Fibroblast of lung (primary cell): ENCODE measurements at regions not wholly inside any gene's neighbourhood (a gene's known extent, or its start where the extent isn't known, plus 50 kb on each side); places are given as distances from the start of the nearest gene placed in this dataset.
"Not testable (repeated sequence)": the region's sequence is repeated elsewhere in the genome, so short reads cannot be mapped to it uniquely, and the experiment has no call there.

Source experiments
- DNase-seq, 2 donors: peaks; one replicate each; pipeline versions ENCODE4 v3.0.0 to v3.0.0-alpha.2; 2010; ENCODE audit warnings: low read depth in 2 of 2
- H2AFZ ChIP-seq: 2 replicates; pipeline ENCODE4 v1.5.1; 2012; ENCODE audit warnings: low read length, control low read depth, inconsistent platforms
- H3K27ac ChIP-seq: 2 replicates; pipeline ENCODE4 v1.5.1; 2011; ENCODE audit warnings: low read length, control low read depth; ENCODE audit not compliant: insufficient read depth
- H3K27me3 ChIP-seq: 2 replicates; pipeline ENCODE4 v1.5.1; 2011; ENCODE audit warnings: mild to moderate bottlenecking, low read length; ENCODE audit not compliant: control insufficient read depth, insufficient read depth
- H3K36me3 ChIP-seq: 2 replicates; pipeline ENCODE4 v1.5.1; 2011; ENCODE audit warnings: low read length; ENCODE audit not compliant: control insufficient read depth, insufficient read depth
- H3K4me1 ChIP-seq: 2 replicates; pipeline ENCODE4 v1.5.1; 2011; ENCODE audit warnings: low read length; ENCODE audit not compliant: control insufficient read depth, insufficient read depth; ENCODE audit errors: extremely low read depth
- H3K4me2 ChIP-seq: 2 replicates; pipeline ENCODE4 v1.5.1; 2011; ENCODE audit warnings: low read length, control low read depth; ENCODE audit not compliant: insufficient read depth; ENCODE audit errors: extremely low read depth
- H3K4me3 ChIP-seq, 4 experiments: fragments of 200-600 bp in 1 of 4; sonication (generic) in 1 of 4; replicated peaks in 1 of 4; 2 replicates each; pipeline ENCODE4 v1.5.1; 2011 to 2016; ENCODE audit warnings: low read length in 4 of 4, low read depth in 3 of 4, mild to moderate bottlenecking in 3 of 4, control low read depth in 2 of 4, inconsistent platforms in 1 of 4, mixed read lengths in 1 of 4; ENCODE audit not compliant: insufficient read depth in 1 of 4; ENCODE audit errors: control extremely low read depth in 1 of 4
- H3K79me2 ChIP-seq: 2 replicates; pipeline ENCODE4 v1.5.1; 2012; ENCODE audit warnings: mild to moderate bottlenecking, low read length, inconsistent platforms; ENCODE audit not compliant: control insufficient read depth, insufficient read depth
- H3K9ac ChIP-seq: 2 replicates; pipeline ENCODE4 v1.5.1; 2011; ENCODE audit warnings: mild to moderate bottlenecking, low read length, control low read depth; ENCODE audit not compliant: insufficient read depth
- H3K9me3 ChIP-seq: 2 replicates; pipeline ENCODE4 v1.5.1; 2012; ENCODE audit warnings: low read depth, low read length; ENCODE audit not compliant: control insufficient read depth, insufficient read depth
- H4K20me1 ChIP-seq: 2 replicates; pipeline ENCODE4 v1.5.1; 2011; ENCODE audit warnings: low read length; ENCODE audit not compliant: control insufficient read depth, insufficient read depth; ENCODE audit errors: extremely low read depth
- EZH2 ChIP-seq: IDR thresholded peaks from 2 replicates; pipeline ENCODE4 v1.5.1; 2012; ENCODE audit warnings: low read length, control low read depth, mild to moderate bottlenecking; ENCODE audit errors: missing control alignments
- TF ChIP-seq, protein P1 (sequence below), 2 donors: IDR thresholded peaks in 1 of 2; conservative IDR thresholded peaks in 1 of 2; 1 replicate in 1 of 2; 2 replicates in 1 of 2; pipeline ENCODE4 v1.5.1; 2011 to 2012; ENCODE audit warnings: low read length in 2 of 2, control low read depth in 1 of 2, inconsistent platforms in 1 of 2, low read depth in 1 of 2, mild to moderate bottlenecking in 1 of 2

DNA sequence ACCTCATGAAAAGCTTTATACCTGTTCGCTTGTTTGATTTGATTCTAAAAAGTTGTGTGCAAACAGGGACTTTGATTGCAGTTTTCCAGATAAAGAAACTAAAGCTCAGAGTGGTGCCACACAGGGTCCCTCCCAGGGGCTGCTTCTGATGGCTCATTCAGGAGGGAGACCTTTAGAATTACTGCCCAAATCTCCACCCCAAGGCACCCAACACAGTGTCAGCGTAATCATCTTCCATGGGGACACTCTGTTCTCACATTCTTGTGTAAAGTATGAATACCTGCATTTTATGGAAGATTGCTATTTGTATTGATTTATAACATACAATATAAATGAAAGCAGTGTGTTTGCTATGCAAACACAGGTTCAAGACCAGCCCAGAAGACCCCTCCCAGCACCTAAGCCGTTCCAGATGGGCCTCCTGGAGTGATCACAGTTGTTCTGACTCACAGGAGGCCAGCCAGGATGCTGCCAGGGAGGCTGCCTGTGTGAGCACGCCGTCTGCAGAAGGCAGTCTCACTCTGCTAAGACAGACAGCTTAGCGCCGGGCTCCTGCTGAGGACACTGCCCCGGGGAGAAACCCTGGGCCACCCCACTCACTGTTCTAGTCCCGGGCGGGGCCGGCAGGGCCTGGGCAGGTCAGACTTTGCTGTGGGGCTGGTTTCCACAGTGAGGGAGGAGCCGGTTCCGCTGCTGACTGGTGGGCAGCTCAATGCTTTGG is 185.6 kb downstream of the FAM43A start:
- Histone ChIP-seq H3K27ac (peak overlapping the region; percentile 58), H3K9me3 (no peaks in the 10 kb centered on the region), H3K4me1 (peaks cover 7% of the 10 kb centered on the region), H3K4me3 (no peak overlapping the region), H3K79me2 (no peaks in the 10 kb centered on the region), H3K9ac (no peak overlapping the region), H3K27me3 (peaks cover 4% of the 10 kb centered on the region), H4K20me1 (no peaks in the 10 kb centered on the region), H2AFZ (no peak overlapping the region), H3K4me2 (no peak overlapping the region), H3K36me3 (no peaks in the 10 kb centered on the region)
- no peak for TF ChIP-seq EZH2
- TF ChIP-seq, protein P1, sequence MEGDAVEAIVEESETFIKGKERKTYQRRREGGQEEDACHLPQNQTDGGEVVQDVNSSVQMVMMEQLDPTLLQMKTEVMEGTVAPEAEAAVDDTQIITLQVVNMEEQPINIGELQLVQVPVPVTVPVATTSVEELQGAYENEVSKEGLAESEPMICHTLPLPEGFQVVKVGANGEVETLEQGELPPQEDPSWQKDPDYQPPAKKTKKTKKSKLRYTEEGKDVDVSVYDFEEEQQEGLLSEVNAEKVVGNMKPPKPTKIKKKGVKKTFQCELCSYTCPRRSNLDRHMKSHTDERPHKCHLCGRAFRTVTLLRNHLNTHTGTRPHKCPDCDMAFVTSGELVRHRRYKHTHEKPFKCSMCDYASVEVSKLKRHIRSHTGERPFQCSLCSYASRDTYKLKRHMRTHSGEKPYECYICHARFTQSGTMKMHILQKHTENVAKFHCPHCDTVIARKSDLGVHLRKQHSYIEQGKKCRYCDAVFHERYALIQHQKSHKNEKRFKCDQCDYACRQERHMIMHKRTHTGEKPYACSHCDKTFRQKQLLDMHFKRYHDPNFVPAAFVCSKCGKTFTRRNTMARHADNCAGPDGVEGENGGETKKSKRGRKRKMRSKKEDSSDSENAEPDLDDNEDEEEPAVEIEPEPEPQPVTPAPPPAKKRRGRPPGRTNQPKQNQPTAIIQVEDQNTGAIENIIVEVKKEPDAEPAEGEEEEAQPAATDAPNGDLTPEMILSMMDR (conservative IDR thresholded peaks at IDR 0.05 in 1 of 2, IDR thresholded peaks at IDR 0.05 in 1 of 2; ENCODE audit: low read depth in 1 of 2, low read length in 2 of 2) = peak in 1 of 2 donors; percentile 3
- DNase-seq = peak; percentile 82 to 90

DNA sequence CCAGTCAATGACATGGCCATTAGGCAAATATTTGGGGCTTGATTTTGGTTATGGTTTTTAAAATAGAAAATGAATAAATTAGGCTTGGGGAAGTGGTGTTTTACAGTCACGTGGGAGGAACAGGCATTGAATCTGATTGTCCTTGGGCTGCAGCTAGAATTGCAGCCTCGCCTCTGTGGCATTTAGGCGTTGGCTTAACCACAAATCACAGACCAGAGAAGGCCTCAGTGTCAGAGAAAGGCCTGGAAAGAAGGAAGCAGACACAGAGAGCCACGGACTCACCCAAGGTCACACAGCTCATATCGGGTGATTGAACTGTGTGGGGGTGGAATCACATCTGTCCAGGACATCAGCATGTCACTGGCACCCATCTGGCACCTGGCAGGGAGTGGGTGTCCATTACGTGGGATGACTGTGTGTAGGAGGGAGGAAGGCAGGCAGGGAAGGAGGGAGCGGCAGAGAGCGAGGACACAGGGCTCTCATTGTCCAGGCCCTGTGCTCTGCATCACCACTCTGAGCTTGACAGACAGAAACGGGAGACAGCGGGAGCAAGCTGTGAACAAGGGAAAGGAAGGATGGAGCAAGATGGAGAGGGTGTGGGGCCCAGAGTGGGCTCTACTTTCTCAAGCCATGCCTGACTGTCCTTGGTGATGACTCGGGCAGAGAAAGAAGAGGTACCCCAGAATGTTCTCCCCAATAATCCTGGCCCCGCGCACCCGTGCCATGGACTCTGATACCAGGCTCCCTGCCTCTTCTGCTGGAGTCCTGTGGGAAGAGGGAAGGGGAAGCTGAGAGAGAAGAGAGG is 186.4 kb downstream of the FAM43A start:
- H2AFZ ChIP-seq = no peak overlapping the region

DNA sequence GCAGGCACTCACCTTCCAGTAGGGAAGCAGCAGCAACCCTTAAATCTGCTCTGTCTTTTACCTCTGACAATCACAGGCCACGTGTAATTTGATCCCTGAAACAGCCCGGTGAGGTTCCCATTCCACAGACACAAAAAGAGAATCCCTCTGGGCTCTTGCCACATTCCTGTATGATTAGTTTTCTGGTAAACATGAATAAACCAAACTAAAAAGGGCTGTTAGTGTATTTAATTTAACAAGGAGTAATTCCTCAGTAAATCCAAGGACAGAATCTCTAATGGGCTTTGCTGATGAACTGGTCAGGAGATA is 186.9 kb downstream of the FAM43A start:
- Histone ChIP-seq H3K27ac (peak overlapping the region; percentile 58), H3K27me3 (no peaks in the 10 kb centered on the region), H3K79me2 (no peaks in the 10 kb centered on the region), H3K9ac (no peak overlapping the region), H3K4me3 (no peak overlapping the region), H3K4me1 (peaks cover 7% of the 10 kb centered on the region), H3K9me3 (no peaks in the 10 kb centered on the region), H3K4me2 (no peak overlapping the region), H4K20me1 (no peaks in the 10 kb centered on the region), H2AFZ (no peak overlapping the region), H3K36me3 (no peaks in the 10 kb centered on the region)
- no peak for TF ChIP-seq EZH2
- TF ChIP-seq, protein P1 (conservative IDR thresholded peaks at IDR 0.05 in 1 of 2, IDR thresholded peaks at IDR 0.05 in 1 of 2; ENCODE audit: low read depth in 1 of 2, low read length in 2 of 2) = no peak
- DNase-seq = peak in 1 of 2 donors; percentile 78

More for the DNA sequence above, 186.4 kb downstream of the FAM43A start:
- Histone ChIP-seq H4K20me1 (no peaks in the 10 kb centered on the region), H3K4me2 (no peak overlapping the region), H3K27ac (peak overlapping the region; percentile 58), H3K9me3 (no peaks in the 10 kb centered on the region), H3K4me3 (no peak overlapping the region), H3K9ac (no peak overlapping the region), H3K27me3 (peaks cover 3% of the 10 kb centered on the region), H3K36me3 (no peaks in the 10 kb centered on the region), H3K79me2 (no peaks in the 10 kb centered on the region), H3K4me1 (peaks cover 7% of the 10 kb centered on the region)
- TF ChIP-seq, protein P1 (conservative IDR thresholded peaks at IDR 0.05 in 1 of 2, IDR thresholded peaks at IDR 0.05 in 1 of 2; ENCODE audit: low read depth in 1 of 2, low read length in 2 of 2) = no peak
- no peak for TF ChIP-seq EZH2
- DNase-seq = peak; percentile 57 to 61

DNA sequence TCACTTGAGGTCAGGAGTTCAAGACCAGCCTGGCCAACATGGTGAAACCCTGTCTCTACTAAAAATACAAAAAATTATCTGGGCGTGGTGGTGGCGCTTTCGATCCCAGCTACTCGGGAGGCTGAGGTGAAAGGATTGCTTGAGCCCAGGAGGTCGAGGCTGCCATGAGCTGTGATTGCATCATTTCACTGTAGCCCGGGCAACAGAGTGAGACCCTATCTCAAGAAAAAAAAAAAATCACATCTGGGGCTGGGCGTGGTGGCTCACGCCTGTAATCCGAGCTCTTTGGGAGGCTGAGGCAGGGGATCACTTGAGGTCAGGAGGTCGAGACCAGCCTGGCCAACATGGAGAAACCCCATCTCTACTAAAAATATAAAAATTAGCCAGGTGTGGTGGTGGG is 187.8 kb downstream of the FAM43A start:
- H3K9ac ChIP-seq, H3K9me3 ChIP-seq, H3K27me3 ChIP-seq, H2AFZ ChIP-seq, H3K4me1 ChIP-seq, H3K4me3 ChIP-seq, H3K4me2 ChIP-seq, H3K27ac ChIP-seq, H3K79me2 ChIP-seq, H4K20me1 ChIP-seq, DNase-seq, H3K36me3 ChIP-seq: not testable (repeated sequence)
